Renal cortical epithelial cell (primary cell): ENCODE measurements at regions not wholly inside any gene's neighbourhood (a gene's known extent, or its start where the extent isn't known, plus 50 kb on each side); places are given as distances from the start of the nearest gene placed in this dataset.
A peak's percentile ranks its signal among the peaks of the same experiment; 100 is the strongest.
"Not testable (repeated sequence)": the region's sequence is repeated elsewhere in the genome, so short reads cannot be mapped to it uniquely, and the experiment has no call there.

Experiments used
- DNase-seq: peaks from one replicate; pipeline ENCODE4 v3.0.0-alpha.2; 2011; ENCODE audit warnings: low read depth

DNA sequence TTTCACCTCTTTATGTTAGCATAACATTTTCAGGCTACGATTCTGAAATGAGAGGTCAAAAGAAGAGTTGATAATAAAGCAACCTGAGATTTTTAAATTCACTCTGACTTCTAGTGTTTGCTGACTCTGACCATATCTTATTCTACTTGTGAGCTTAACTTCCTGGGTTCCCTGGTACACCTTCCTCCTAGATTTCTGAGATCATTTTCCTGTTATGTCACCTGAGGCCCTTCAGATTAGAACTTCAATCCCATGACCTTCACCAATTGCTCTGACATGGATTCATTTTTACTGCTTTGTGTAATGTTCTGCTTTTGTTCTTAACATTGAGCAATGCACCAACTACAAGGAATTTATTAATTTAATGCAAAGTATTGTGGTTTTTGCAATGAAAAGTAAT, 542.9 kb upstream of the FLRT2 start:
- DNase-seq = no peak

DNA sequence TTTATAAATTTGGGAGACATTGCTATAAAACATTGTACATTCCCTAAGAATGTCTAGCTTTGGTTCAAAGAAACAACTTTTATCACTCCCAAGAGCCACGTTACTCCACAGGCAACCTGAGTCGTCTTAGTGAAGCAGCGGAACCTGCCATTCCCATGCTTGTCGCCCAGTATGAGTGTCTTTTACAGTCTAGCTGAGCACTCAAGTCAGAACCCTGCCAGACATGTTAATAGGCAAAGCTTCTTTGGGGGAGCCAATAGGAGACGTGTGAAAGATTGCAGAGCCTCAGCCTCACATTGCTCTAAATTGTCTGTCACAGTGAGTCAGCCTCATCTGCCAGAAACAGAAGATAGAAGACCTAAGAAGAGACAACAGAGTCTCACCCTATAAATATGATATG, 541.6 kb upstream of the FLRT2 start:
- no peak for DNase-seq

DNA sequence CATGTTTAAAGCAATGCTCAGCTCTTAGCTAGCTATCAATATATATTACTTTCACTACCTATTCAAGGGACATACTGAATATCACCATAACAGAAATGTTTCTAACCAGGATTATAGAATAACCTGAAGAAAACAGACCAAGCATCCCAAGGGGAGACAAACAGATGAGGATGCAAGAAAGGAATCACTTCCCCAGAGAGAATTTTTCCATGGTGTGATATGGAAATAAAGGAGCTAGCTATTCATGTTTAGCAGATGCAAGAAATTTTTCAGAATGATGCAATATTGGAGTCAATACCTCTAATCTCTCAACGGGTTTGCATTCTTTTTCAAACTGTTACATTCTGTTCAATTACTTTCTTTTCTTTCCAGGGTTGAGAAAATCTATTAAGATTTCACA, 538.9 kb upstream of the FLRT2 start:
- DNase-seq = no peak

DNA sequence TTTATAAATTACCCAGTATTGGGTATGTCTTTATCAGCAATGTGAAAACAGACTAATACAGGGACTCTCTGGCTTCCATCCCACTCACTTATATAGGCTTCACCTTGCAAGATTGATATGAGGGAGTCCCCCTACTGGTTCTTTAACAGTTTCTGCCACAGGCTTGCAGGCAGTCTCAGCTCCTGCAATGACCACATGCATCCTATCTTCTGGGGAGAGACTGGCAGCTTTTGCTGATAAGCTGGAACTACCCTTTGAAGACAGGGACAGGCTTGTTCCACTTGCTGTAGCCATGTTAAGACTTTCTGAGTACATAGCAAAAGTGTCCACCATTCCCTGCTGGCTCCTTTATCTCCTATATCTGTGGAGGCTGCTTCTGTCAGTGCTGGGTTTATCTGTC, 531.7 kb upstream of the FLRT2 start:
- no peak for DNase-seq

DNA sequence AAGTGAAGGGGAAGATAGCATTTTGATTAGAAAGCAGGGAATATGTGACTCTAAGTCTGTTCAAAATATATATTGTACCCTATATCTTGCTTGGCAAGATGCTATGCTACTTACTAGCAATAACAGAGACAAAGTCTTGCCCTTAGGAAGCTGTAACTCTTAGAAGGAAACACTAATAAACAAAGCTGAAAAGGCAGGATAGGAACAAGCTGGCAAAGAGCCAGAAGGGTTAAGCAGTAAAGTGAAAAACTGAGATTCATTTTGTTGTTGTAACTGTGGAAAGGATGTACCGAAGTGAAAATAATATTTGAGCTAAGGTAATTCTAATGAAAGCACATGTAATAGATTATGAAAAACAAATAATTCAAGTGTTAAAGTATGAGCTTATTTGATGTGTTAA, 527.1 kb upstream of the FLRT2 start:
- no peak for DNase-seq

DNA sequence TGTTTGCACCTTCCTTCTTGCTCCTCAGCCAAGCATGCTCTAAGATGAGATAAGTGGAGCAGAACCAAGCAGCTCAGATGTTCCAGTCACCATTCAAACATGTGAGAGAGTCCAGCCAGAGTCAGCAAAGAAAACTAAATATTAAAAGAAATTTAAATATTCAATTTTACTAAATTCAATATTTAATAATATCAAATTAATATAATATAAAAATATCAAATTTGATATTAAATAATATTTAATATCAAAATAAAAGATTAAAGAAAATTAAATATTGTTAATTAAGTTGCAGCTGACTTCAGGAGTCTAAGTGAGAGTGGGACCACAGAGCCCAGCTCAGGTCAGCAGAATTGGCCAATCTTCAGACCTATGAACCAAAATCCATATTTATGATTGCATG, 526.1 kb upstream of the FLRT2 start:
- DNase-seq = peak; percentile 1

DNA sequence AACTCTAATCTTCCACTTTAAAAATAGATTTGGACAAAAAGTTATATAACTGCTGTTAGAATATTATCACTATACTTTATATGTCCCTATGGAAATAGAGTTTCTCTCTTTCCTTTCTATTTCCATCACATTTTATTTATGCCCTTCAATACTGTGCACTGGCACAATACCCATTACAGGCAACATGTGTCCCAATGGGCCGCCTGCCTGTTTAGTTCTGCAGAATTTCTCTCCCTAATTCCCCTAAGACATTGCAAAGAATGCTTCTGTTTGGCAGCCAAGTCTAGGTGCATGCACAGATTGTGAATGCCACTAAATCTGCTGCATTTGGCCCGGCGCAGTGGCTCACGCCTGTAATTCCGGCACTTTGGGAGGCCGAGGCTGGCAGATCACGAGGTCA, 520.4 kb upstream of the FLRT2 start:
- no peak for DNase-seq

DNA sequence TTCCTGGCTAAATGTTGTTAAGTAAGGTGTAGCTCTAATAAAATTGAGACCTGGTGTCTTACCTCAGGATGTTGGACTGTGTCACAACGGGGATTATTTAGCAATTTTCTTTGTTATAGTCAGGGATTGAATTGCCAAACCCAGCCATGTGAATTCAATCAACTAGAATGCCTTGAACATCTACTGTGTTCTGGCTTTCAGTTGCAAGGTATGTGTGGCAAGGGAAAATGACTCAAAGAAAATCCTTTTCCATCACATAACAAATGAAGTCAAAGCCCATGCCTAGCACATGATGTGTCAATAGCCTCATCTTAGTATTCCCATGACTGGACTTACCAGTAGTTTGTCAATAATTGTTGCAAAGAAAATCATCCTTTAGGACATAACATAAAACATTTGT, 519.8 kb upstream of the FLRT2 start:
- peak; percentile 2 for DNase-seq

DNA sequence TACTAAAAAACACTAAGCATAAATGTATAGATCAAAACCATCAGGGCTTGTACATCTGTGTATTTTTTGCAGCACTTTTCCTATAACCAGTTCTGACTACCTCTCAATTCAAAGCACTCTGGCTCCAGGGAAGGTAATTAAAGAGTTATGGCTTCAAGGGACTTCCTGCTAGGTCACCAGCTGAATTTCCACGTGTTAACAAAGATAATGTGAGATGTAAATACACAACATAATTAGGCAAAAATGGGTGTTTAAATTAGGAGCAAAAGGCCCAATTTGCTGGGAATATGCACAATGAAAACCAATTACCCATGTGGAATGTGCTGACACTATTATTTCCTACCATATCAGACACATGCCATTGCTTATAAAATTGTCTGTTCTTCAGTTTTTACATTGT, 513.4 kb upstream of the FLRT2 start:
- DNase-seq = no peak

DNA sequence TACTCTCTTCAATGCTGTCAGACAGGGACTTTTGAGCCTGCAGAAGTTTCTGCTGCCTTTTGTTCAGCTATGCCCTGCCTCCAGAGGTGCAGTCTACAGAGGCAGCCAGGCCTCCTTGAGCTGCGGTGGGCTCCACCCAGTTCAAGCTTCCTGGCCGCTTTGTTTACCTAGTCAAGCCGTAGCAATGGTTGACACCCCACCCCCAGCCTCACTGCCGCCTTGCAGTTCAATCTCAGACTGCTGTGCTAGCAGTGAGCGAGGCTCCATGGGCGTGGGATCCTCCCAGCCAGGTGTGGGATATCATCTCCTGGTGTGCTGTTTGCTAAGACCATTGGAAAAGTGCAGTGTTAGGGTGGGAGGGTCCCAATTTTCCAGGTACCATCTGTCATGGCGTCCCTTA, 506.1 kb upstream of the FLRT2 start:
- not testable (repeated sequence) for DNase-seq

DNA sequence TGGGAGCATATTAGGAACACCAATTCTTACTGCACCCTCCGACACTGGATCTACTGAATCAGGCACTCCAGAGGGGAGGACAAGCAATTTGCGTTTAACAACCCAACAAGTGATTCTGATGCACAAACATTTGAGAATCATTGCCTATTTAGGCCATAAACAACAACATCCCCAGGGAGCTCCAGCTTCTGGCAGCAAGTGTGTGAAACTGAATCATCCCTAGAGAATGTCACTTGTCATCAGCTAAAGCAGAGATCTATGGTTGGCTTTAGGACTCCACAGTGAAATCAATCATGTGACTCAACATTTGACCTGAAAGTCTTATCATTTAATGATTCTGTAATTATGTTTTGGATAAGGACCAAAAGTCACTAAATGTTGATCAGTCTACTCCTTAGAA, 505.0 kb upstream of the FLRT2 start:
- no peak for DNase-seq

DNA sequence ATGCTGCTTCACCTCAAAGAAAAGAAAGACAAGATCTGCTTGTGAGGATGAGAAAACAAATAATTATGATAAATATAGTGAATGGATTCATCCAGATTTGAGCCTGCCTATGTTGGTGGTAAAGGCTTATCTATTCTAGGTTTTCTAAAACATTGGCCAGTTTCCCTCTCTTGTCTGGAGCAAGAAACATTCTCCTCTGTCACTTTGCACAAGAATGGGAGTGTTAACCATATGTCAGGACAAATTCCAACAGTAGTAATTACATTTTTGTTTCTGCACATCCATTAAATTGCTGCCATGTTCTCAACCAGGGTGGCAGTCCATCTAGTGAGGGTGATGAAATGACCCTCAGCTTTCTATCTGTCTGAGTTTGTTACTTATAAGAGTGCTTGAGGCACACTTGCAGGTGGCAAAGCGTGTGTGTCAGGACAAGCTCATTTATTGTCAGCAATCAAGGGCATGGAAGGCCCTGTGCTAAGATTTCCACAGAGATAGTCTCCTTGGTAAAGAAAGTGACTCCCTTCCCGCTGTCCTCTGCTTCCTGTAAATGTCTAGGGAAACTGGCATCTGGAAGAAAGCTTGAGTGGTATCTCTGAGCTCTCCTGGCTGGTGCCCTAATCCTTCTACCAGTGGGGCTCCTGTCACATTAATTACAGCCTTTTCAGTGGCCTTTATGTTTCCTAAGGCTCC, 502.1 kb upstream of the FLRT2 start:
- no peak for DNase-seq

DNA sequence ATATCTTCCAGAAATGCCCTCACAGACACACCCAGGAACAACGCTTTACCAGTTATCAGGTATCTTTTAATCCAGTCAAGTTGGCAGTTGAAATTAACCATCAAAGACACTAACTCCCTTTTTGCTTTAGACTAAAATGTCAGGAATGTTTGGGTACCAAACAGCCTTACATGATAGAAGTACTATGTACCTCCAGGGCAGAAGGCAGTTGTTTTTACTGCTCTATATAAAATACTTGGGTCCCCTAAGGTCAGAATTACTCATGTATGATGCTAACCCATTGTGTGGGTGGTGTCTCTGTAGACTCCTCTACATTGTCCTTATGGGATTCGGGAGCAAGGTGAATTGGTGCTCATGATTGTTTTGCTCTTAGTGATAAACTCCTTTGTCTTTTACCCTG, 492.5 kb upstream of the FLRT2 start:
- no peak for DNase-seq

DNA sequence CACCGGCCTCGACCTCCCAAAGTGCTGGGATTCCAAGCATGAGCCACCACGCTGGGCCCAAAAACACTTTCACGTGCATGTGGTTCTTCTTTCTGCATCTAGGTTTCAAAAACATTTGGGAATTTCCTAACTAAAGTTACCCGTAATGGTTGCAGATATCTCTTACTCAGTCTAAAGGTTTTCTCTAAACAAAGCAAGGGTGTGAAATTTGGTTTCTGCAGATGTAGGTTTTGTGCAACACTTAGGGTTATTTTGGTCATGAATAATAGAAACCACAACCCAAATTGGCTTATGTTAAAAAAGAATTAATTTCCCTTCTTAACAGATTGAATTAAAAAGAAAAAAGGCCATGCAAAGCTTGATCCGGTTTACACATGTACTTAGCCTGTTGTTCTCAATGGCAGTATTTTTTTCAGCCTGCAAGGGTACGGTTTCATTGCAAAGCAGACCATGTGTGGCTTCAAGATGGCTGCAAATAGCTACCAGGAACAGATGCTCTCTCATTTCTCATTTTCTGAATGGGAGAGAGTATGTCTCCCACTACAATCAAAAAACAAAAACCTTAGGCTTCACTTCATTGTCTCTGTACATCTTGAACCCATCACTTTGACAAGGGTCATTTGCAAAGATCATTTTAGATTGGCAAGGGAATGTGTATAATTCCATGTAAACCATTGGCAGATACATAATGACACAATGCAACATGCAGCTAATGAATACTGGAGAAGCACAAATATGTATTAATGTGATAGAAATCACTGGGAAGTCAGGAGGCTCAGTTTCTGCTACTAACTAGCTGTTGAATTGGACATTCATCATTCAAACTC, 491.2 kb upstream of the FLRT2 start:
- no peak for DNase-seq

DNA sequence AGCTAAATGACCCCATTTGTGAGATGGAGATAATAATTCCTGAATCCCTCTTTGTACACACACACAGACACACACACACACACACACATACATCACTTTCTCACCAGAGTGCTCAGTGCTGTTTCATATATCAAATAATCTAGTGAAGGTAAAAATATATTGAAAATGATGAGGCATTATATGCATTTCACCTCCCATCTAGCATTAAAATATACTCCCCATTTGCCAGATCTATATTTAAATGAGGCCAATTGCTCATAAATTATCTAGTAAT, 490.7 kb upstream of the FLRT2 start:
- DNase-seq = no peak

DNA sequence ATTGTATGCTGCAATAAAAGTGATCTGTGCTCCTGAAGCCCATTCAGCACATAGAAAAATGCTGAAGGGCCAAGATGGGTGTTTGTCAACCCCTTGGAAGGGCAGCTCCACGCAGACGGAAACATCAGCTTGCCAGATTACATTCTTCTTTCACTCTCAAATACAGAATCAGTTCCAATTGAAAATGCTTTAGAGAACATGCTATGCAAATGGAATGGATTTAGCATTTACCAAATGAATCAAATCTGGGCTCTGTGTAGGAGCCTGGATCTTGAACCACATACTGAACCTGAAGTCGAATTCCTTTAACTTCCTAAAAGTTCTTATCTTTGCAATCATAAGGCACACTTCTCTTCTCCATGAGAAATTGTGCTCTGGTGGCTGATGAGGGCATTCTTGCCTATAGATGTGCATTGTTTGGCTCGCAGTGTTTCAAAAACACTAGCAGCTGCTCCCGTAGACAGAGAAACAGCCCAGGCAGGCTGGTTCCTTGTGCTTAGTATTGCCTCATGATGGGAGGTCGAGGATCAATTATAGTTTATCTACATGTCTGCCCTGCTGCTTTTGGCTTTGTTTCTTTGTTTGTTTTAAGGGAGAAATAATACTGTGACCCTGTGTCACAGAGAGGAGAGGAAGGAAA, 489.8 kb upstream of the FLRT2 start:
- DNase-seq = no peak

DNA sequence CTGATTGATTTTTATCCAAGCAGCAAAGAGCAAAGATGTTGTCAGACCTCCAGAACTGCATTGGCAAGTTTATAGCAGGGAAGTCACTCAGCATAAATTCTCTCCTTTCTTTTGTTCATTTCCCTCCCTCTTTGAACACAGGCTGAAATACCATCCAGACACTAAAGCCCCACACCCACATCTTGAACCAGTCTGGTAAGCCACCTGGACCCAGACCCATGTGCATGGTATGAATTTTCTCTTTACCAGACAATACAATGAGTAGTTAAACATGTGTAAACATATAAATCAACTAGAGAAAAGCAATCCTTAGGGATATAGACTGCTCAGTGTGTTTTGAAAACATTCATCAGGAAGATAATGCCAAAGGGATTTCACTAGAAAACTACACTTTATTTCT, 488.3 kb upstream of the FLRT2 start:
- DNase-seq = no peak

DNA sequence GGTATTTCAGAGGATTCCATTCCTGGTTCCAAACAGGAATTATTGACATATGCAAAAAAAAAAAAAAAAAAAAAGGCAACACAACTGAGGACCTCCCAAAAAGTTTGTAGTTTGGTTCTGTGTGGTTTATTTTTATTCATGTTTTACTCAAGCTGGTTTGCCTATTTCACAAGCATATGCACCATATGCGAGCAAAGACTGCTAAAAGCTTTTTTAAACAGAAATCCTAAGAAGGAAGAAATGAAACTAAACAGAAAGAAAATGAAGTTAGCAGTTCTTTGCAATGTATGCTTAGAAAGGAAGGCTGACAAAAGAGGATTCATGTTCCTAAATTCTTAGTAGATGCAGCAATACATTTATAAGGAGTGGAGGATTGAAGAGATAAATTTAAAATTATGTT, 487.6 kb upstream of the FLRT2 start:
- DNase-seq = no peak

DNA sequence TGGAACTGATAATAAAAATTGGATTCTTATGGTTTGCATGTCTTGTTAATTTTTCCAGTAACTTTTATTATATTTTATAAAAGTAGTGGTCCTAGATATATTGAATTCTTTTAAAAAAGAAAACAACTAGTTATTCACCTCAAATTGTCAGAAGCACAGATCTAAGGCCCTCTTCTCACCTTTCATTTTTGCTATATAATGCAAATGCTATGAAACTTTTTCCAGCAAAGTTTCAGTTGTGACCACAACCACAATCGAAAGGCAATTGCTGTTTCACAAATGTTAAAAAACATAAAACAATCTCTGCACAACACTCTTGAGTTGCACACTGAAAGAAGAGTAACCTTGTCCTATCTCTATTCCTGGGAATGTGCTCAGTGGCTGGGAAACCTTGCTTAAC, 479.8 kb upstream of the FLRT2 start:
- DNase-seq = no peak

DNA sequence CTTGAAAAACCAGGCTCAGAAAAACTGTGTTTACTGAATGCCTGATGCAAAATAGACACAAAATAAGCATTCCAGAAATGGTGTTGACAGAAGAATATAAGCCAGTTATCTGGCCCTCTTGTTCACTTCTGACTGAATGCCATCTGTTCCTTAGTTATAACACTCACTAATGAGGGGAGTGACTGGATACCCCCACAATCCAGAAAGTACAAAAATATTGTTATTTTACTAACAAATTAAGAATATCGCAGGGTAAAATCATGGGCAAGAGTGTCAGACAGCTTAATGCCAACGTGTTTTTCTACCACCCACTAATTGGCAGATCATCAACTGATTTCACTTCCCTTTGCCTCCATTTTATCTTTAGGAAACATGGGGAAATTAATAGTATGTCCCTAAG, 477.3 kb upstream of the FLRT2 start:
- DNase-seq = no peak

DNA sequence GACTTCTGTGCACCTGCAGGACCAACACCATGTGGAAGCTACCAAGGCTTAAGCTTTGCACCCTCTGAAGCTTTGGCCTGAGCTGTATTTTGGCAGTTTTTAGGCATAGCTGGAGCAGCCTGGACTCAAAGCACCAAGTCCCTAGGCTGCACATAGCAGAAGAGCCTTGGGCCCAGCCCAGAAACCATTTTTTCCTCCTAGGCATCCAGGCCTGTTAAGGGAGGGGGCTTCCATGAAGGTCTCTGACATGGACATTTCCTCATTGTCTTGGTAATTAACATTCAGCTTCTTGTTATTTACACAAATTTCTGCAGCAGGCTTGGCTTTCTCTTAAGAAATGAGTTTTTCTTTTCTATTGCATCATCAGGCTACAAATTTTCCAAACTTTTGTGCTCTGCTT, 475.8 kb upstream of the FLRT2 start:
- DNase-seq = no peak

DNA sequence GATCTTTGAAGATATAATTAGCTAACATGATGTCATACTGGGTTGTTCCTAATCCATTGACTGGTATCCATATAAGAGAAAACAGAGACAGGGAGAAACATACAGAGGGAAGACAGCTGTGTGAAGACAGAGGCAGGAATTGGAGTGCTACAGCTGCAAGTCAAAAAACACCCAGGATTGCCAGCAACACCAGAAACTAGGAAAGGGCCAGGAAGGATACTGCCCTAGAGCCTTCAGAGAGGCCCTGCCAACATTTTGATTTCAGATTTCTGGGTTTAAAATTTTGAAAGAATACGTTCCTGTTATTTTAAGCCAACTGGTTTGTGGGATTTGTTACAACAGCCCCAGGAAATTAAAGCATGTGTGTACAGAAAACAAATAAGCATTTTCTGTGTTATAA, 473.7 kb upstream of the FLRT2 start:
- no peak for DNase-seq

DNA sequence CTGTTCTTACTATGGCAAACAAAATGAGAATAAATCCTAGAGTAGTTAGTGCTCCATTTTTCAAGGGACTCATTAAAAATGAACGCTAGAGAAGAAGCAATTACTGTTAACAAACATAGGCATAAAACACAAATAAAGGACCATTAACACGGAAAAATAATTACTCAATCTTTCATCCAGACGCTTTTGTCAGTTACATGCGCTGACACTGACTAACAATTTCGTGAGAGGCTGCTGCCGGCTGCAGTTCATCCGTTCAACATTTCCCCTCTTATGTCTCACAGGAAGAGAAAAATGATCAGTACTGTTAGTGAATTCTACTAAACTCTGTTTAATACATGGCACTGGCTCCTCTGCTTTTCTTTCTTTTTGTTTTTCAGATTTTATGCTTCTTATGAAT, 472.7 kb upstream of the FLRT2 start:
- no peak for DNase-seq

DNA sequence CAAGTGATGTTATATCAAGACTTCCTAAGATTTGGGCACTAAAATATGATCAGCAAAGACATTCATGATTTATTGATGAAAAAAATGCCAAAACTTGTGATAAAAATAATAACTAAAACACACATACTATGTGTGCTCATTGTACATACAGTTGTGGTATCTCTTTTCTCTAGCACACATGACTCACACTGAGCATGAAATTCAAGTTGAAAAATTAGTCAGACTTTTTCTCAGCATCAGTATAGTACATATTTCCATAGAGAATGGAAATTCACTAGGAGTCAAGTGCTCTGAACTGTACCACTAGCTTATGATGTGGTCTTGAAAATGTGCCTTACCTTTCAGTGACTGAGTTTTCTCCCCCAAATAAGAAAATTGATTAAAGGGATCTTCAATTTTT, 471.8 kb upstream of the FLRT2 start:
- DNase-seq = no peak
